HG03378 (cell line): ENCODE measurements at regions not wholly inside any gene's neighbourhood (a gene's known extent, or its start where the extent isn't known, plus 50 kb on each side); places are given as distances from the start of the nearest gene placed in this dataset.

Experiments
- ATAC-seq: cut with Tn5 transposase; IDR thresholded peaks from one replicate; pipeline ENCODE4 v1.9.1; 2021; ENCODE audit warnings: mild to moderate bottlenecking, moderate library complexity; ENCODE audit not compliant: unreplicated experiment

GRCh38 chr9:32319312-32319929, 65.0 kb upstream of the ACO1 start:
- no peak for ATAC-seq

- ATAC-seq = no peak
These were observed 61.8 kb upstream of the ACO1 start for GRCh38 chr9:32322622-32323021.

DNA sequence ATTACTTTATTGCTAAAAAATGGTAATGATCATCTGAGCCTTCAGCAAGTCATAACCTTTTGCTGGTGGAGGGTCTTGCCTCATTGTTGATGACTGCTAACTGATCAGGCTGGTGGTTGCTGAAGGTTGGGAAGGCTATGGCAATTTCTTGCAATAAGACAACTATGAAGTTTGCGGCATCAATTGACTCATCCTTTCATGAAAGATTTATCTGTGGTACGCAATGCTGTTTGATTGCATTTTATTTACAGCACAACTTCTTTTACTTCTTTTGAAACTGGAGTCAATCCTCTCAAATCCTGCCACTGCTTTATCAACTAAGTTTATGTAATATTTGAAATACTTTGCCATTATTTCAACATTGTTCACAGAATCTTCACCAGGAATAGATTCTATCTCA, 58.3 kb upstream of the ACO1 start:
- no peak for ATAC-seq

- no peak for ATAC-seq
These were observed 53.2 kb upstream of the ACO1 start for GRCh38 chr9:32331240-32331639.

DNA sequence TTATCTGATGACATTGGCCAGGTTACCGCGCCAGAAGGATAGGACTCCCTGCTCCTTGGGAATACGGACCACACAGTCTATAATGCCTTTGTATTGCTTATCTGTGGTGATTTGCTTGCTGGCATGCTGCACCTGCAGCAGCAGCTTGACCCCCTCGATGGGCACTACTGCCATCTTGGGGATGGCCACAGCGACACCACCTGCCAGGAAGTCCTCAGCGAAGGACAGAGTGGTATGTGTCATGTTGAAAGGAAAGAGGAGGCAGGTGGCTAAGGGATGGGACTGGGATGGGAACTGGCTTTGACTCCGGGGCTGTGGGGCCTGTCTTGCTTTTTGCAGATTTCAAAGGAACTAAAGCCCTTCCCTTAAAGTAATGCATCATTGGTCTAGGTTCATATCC, 50.3 kb upstream of the ACO1 start:
- no peak for ATAC-seq
